ENCODE measurements at regions not wholly inside any gene's neighbourhood (a gene's known extent, or its start where the extent isn't known, plus 50 kb on each side); places are given as distances from the start of the nearest gene placed in this dataset.

DNA sequence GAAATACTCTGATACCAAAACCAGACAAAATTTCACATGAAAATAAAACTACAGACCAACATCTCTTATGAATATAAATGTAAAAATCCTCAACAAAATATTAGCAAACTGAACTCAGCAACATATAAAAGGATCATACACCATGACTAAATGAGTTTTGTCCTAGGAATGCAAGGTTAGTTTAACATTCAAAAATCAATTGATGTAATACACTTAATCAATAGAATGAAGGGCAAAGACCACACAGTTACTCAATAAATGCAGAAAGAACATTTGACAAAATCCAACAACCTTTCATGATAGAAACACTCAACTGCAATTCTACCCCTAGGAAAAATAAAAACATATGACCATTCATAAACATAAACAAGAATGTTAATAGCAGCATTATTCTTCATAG is 50.2 kb upstream of the DCTD start:
- in situ Hi-C loops (cut with MboI; ENCODE audit: low sequenced_read_pairs) (no loop called here), intact Hi-C loops (cut with micrococcal nuclease) (no loop called here), dilution Hi-C loops (cut with HindIII; ENCODE audit: low sequenced_read_pairs, unreplicated experiment) (no loop called here)
- no TSS peak for BruUV-seq (replicated peaks)
- CTCF ChIA-PET = interaction anchor here (0.6 kb wide), 1 partner anchor 11 kb away, joined by 3 read pairs; no protein-coding TSS in a partner anchor
- H2AK5ac ChIP-seq (ENCODE audit: low read depth, low read length) = no peak overlapping the region
- H4K8ac ChIP-seq (ENCODE audit: low read depth in 2 of 2, low read length in 2 of 2) = no peak overlapping the region
- no peak overlapping the region for H2AFZ ChIP-seq (replicated peaks; ENCODE audit: low read length, poor library complexity)
- no peak overlapping the region for H2BK120ac ChIP-seq (ENCODE audit: low read depth, low read length)
- no peaks in the 10 kb centered on the region for H3K36me3 ChIP-seq (ENCODE audit: control insufficient read depth, insufficient read depth, low read length)
- TF ChIP-seq, protein P1, sequence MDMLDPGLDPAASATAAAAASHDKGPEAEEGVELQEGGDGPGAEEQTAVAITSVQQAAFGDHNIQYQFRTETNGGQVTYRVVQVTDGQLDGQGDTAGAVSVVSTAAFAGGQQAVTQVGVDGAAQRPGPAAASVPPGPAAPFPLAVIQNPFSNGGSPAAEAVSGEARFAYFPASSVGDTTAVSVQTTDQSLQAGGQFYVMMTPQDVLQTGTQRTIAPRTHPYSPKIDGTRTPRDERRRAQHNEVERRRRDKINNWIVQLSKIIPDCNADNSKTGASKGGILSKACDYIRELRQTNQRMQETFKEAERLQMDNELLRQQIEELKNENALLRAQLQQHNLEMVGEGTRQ (IDR thresholded peaks at IDR 0.05; ENCODE audit: low read depth, low read length) = no peak
- no peak for TF ChIP-seq FOS (IDR thresholded peaks at IDR 0.05; ENCODE audit: low read depth, low read length)
- TF ChIP-seq RCOR1 (IDR thresholded peaks at IDR 0.05; ENCODE audit: insufficient replicate concordance, low read length) = no peak
- no peaks in the 10 kb centered on the region for H3K27me3 ChIP-seq (ENCODE audit: control insufficient read depth, insufficient read depth, low read length)
- no peak overlapping the region for H3K14ac ChIP-seq (replicated peaks; ENCODE audit: low read depth, low read length)
- no peaks in the 10 kb centered on the region for H4K20me1 ChIP-seq (ENCODE audit: insufficient read depth, low read length)
- no peak overlapping the region for H3K4ac ChIP-seq (ENCODE audit: low read depth, low read length)
- POLR2A ChIA-PET (ENCODE audit: unreplicated experiment) = no interaction called here
- H3K27ac ChIP-seq (ENCODE audit: insufficient read depth, low read length) = no peak overlapping the region
- H3K4me2 ChIP-seq (ENCODE audit: low read depth, low read length) = no peak overlapping the region
- no peak overlapping the region for H2BK15ac ChIP-seq (ENCODE audit: low read depth, low read length)
- H3K23ac ChIP-seq (ENCODE audit: low read depth, low read length) = no peak overlapping the region
- no peak overlapping the region for H4K91ac ChIP-seq (ENCODE audit: insufficient read depth, low read depth, low read length)
- H3K4me1 ChIP-seq (ENCODE audit: control insufficient read depth, insufficient read depth, low read length) = no peaks in the 10 kb centered on the region
- H2BK5ac ChIP-seq (ENCODE audit: low read depth, low read length, poor library complexity, severe bottlenecking) = no peak overlapping the region
- no peak overlapping the region for H3K9ac ChIP-seq (ENCODE audit: low read depth, low read length)
- H4K5ac ChIP-seq (ENCODE audit: low read depth, low read length) = no peak overlapping the region
- H2BK20ac ChIP-seq (ENCODE audit: low read depth, low read length) = no peak overlapping the region
- H3K9me3 ChIP-seq (ENCODE audit: control insufficient read depth, insufficient read depth, low read length) = no peaks in the 10 kb centered on the region
- H3K4me3 ChIP-seq (ENCODE audit: insufficient read depth, low read depth, low read length) = no peak overlapping the region
- H2AK9ac ChIP-seq (replicated peaks; ENCODE audit: low read depth, low read length, poor library complexity) = no peak overlapping the region
- no peak overlapping the region for H3K18ac ChIP-seq (ENCODE audit: low read depth, low read length)
- H3K56ac ChIP-seq (ENCODE audit: extremely low read depth, insufficient read depth, low read length) = no peak overlapping the region
- DNase-seq (no peak), ATAC-seq (ENCODE audit: low read depth) (no peak)
- H3K9me1 ChIP-seq (ENCODE audit: insufficient read depth, low read length) = no peaks in the 10 kb centered on the region
- H3K79me1 ChIP-seq (ENCODE audit: low read depth in 1 of 2, low read length in 2 of 2) = no peaks in the 10 kb centered on the region
